SK-N-SH (cell line): ENCODE measurements at regions not wholly inside any gene's neighbourhood (a gene's known extent, or its start where the extent isn't known, plus 50 kb on each side); places are given as distances from the start of the nearest gene placed in this dataset.

Experiments used
- CTCF ChIA-PET: fragments of 300-600, 350-600 bp; formaldehyde crosslinking; extraction: SDS; loops from one replicate; lab custom pipeline; 2021; lab: Yijun Ruan, JAX
- POLR2A ChIA-PET: fragments of 350-600 bp; sonication (Branson Sonifier 250); formaldehyde crosslinking; extraction: SDS; loops from one replicate; lab custom pipeline; 2020; ENCODE audit warnings: antibody characterized with exemption, inconsistent platforms; lab: Yijun Ruan, JAX
- DNase-seq: peaks from one replicate; pipeline ENCODE4 v3.0.0; 2012
- H2AFZ ChIP-seq: fragments of 200-600 bp; sonication (generic); 2 replicates; pipeline ENCODE4 v1.8.1; 2016; ENCODE audit warnings: antibody characterized with exemption, mild to moderate bottlenecking, low read depth
- H3F3A ChIP-seq: fragments of 200-600 bp; sonication (generic); replicated peaks from 2 replicates; pipeline ENCODE3; 2016; ENCODE audit warnings: antibody characterized with exemption, mild to moderate bottlenecking; ENCODE audit not compliant: insufficient read depth
- H3K27ac ChIP-seq, 2 experiments: fragments of 200-500 bp in 1 of 2; fragments of 200-600 bp in 1 of 2; sonication (Bioruptor generic) in 1 of 2; sonication (generic), shearing (Covaris generic) in 1 of 2; 2 replicates each; pipeline versions ENCODE4 v1.5.1 to v1.6.1; 2014 to 2016; ENCODE audit warnings: low read depth in 2 of 2, inconsistent platforms in 1 of 2, low read length in 1 of 2, mild to moderate bottlenecking in 1 of 2, mixed read lengths in 1 of 2
- H3K27me3 ChIP-seq: fragments of 200-600 bp; sonication (generic), shearing (Covaris generic); 2 replicates; pipeline ENCODE4 v1.6.1; 2016; ENCODE audit warnings: mixed run types; ENCODE audit not compliant: insufficient read depth
- H3K36me3 ChIP-seq, 2 experiments: fragments of 200-500 bp in 1 of 2; fragments of 200-600 bp in 1 of 2; sonication (Bioruptor generic) in 1 of 2; sonication (generic) in 1 of 2; replicated peaks in 1 of 2; 2 replicates each; pipeline versions ENCODE3 to v1.5.1; 2014 to 2016; ENCODE audit warnings: low read length in 1 of 2, mild to moderate bottlenecking in 1 of 2; ENCODE audit not compliant: insufficient read depth in 2 of 2, control insufficient read depth in 1 of 2
- H3K4me1 ChIP-seq, 2 experiments: fragments of 200-500 bp in 1 of 2; fragments of 200-600 bp in 1 of 2; sonication (Bioruptor generic) in 1 of 2; sonication (generic), shearing (Covaris generic) in 1 of 2; 2 replicates each; pipeline versions ENCODE4 v1.5.1 to v1.6.1; 2014 to 2016; ENCODE audit warnings: low read depth in 1 of 2, low read length in 1 of 2, mixed run types in 1 of 2; ENCODE audit not compliant: insufficient read depth in 2 of 2, control insufficient read depth in 1 of 2
- H3K4me2 ChIP-seq: fragments of 200-600 bp; sonication (generic), shearing (Covaris generic); 2 replicates; pipeline ENCODE4 v1.6.1; 2017; ENCODE audit warnings: mixed run types
- H3K4me3 ChIP-seq, 2 experiments: fragments of 200-500 bp in 1 of 2; fragments of 200-600 bp in 1 of 2; sonication (Bioruptor generic) in 1 of 2; sonication (generic), shearing (Covaris generic) in 1 of 2; 2 replicates each; pipeline versions ENCODE4 v1.5.1 to v1.8.1; 2014 to 2016; ENCODE audit warnings: low read depth in 2 of 2, inconsistent platforms in 1 of 2, low read length in 1 of 2, mild to moderate bottlenecking in 1 of 2, mixed read lengths in 1 of 2, moderate library complexity in 1 of 2
- H3K79me2 ChIP-seq: fragments of 200-600 bp; sonication (generic); 2 replicates; pipeline ENCODE4 v1.8.1; 2017; ENCODE audit warnings: mild to moderate bottlenecking; ENCODE audit not compliant: insufficient read depth
- H3K9ac ChIP-seq: fragments of 200-600 bp; sonication (generic); 2 replicates; pipeline ENCODE4 v1.6.1; 2017; ENCODE audit warnings: mixed run types
- H3K9me2 ChIP-seq: fragments of 200-600 bp; sonication (generic); 2 replicates; pipeline ENCODE4 v1.6.1; 2017; ENCODE audit warnings: mixed run types
- H3K9me3 ChIP-seq: fragments of 200-600 bp; sonication (generic); 2 replicates; pipeline ENCODE4 v1.6.1; 2017; ENCODE audit warnings: mixed run types, mild to moderate bottlenecking, moderate library complexity
- H4K20me1 ChIP-seq: fragments of 200-600 bp; sonication (generic); 2 replicates; pipeline ENCODE4 v1.6.1; 2017; ENCODE audit warnings: mild to moderate bottlenecking, mixed run types; ENCODE audit not compliant: insufficient read depth
- CHD2 ChIP-seq: fragments of 150-350 bp; IDR thresholded peaks from 2 replicates; pipeline ENCODE4 v1.6.1; 2018; ENCODE audit warnings: low read length; ENCODE audit not compliant: partially characterized antibody
- ELF1 ChIP-seq: IDR thresholded peaks from 2 replicates; pipeline ENCODE4 v1.4.0; 2012
- EP300 ChIP-seq, 2 experiments: IDR thresholded peaks; 2 replicates each; pipeline versions ENCODE4 v1.4.0 to v1.6.1; 2012; ENCODE audit warnings: borderline replicate concordance in 1 of 2, low read depth in 1 of 2, low read length in 1 of 2
- EZH2phosphoT487 ChIP-seq: fragments of 200-600 bp; sonication (generic); IDR thresholded peaks from 2 replicates; pipeline ENCODE4 v1.6.1; 2017; ENCODE audit warnings: low read depth, mixed run types, mild to moderate bottlenecking, antibody characterized with exemption, moderate library complexity, borderline replicate concordance
- FOSL2 ChIP-seq: IDR thresholded peaks from 2 replicates; pipeline ENCODE4 v1.4.0; 2012; ENCODE audit warnings: low read depth, mild to moderate bottlenecking, moderate library complexity, borderline replicate concordance
- FOXJ3 ChIP-seq: sonication (generic); formaldehyde crosslinking; IDR thresholded peaks from 2 replicates; pipeline ENCODE4 v1.5.1; 2020; ENCODE audit warnings: mild to moderate bottlenecking, missing genetic modification reagents
- FOXM1 ChIP-seq: IDR thresholded peaks from 2 replicates; pipeline ENCODE4 v1.4.0; 2012; ENCODE audit warnings: low read depth, mild to moderate bottlenecking
- GABPA ChIP-seq: IDR thresholded peaks from 2 replicates; pipeline ENCODE4 v1.4.0; 2012; ENCODE audit warnings: low read depth, mild to moderate bottlenecking
- GATA2 ChIP-seq: sonication (generic); formaldehyde crosslinking; IDR thresholded peaks from 2 replicates; pipeline ENCODE4 v1.5.0; 2020; ENCODE audit warnings: mild to moderate bottlenecking, missing genetic modification reagents
- JUND ChIP-seq: IDR thresholded peaks from 2 replicates; pipeline ENCODE4 v1.4.0; 2012
- MEF2A ChIP-seq: IDR thresholded peaks from 2 replicates; pipeline ENCODE4 v1.4.0; 2012; ENCODE audit warnings: low read depth, borderline replicate concordance
- MXI1 ChIP-seq: IDR thresholded peaks from 2 replicates; pipeline ENCODE4 v1.6.1; 2012; ENCODE audit warnings: mild to moderate bottlenecking, low read depth, low read length, improper control_type of control experiment
- NFIC ChIP-seq: IDR thresholded peaks from 2 replicates; pipeline ENCODE4 v1.4.0; 2012; ENCODE audit warnings: borderline replicate concordance
- NRF1 ChIP-seq: IDR thresholded peaks from 2 replicates; pipeline ENCODE4 v1.6.1; 2012; ENCODE audit warnings: low read depth, mild to moderate bottlenecking, low read length
- POLR2AphosphoS5 ChIP-seq: IDR thresholded peaks from 2 replicates; pipeline ENCODE4 v1.6.1; 2012; ENCODE audit warnings: low read depth, low read length
- RAD21 ChIP-seq: IDR thresholded peaks from 2 replicates; pipeline ENCODE4 v1.6.1; 2012; ENCODE audit warnings: mild to moderate bottlenecking, low read length
- RCOR1 ChIP-seq: fragments of 150-350 bp; IDR thresholded peaks from 2 replicates; pipeline ENCODE4 v1.6.1; 2017; ENCODE audit warnings: antibody characterized with exemption, low read length
- REST ChIP-seq: IDR thresholded peaks from 2 replicates; pipeline ENCODE4 v1.6.1; 2012; ENCODE audit warnings: mild to moderate bottlenecking, low read depth, low read length, moderate library complexity
- SIN3A ChIP-seq: IDR thresholded peaks from 2 replicates; pipeline ENCODE4 v1.6.1; 2012; ENCODE audit warnings: low read depth, mild to moderate bottlenecking, low read length, moderate library complexity, borderline replicate concordance
- SMC3 ChIP-seq: IDR thresholded peaks from 2 replicates; pipeline ENCODE4 v1.6.1; 2012; ENCODE audit warnings: low read depth, low read length, improper control_type of control experiment
- TCF12 ChIP-seq: IDR thresholded peaks from 2 replicates; pipeline ENCODE4 v1.4.0; 2012
- TEAD4 ChIP-seq: IDR thresholded peaks from 2 replicates; pipeline ENCODE4 v1.4.0; 2012; ENCODE audit warnings: mild to moderate bottlenecking, borderline replicate concordance; ENCODE audit not compliant: insufficient read depth
- YY1 ChIP-seq: IDR thresholded peaks from 2 replicates; pipeline ENCODE4 v1.4.0; 2012; ENCODE audit warnings: low read depth, mild to moderate bottlenecking
- WGBS: methylation state at CpG from one replicate; pipeline ENCODE4 v1.1.6; 2017; ENCODE audit warnings: low lambda C conversion rate; 5-methylcytosine and 5-hydroxymethylcytosine counted together
- TF ChIP-seq, protein P1 (sequence below): IDR thresholded peaks from 2 replicates; pipeline ENCODE4; 2012
- TF ChIP-seq, protein P2 (sequence below): fragments of 200-600 bp; sonication (generic); IDR thresholded peaks from 2 replicates; pipeline ENCODE4 v1.6.1; 2017; ENCODE audit warnings: antibody characterized with exemption, mild to moderate bottlenecking, moderate library complexity

GRCh38 chr21:23543333-23543732, 2063.9 kb downstream of the MRPL39 start:
- CTCF ChIA-PET = no interaction called here
- POLR2A ChIA-PET = no interaction called here
- Histone ChIP-seq H3K36me3 (no peaks in the 10 kb centered on the region), H3K9ac (no peak overlapping the region), H3K4me3 (no peak overlapping the region), H3K27ac (no peak overlapping the region), H3K9me3 (no peaks in the 10 kb centered on the region), H4K20me1 (no peaks in the 10 kb centered on the region), H3F3A (no peaks in the 10 kb centered on the region), H3K9me2 (no peaks in the 10 kb centered on the region), H3K4me1 (no peaks in the 10 kb centered on the region), H2AFZ (no peak overlapping the region), H3K79me2 (no peaks in the 10 kb centered on the region), H3K4me2 (no peak overlapping the region), H3K27me3 (no peaks in the 10 kb centered on the region)
- WGBS = 23% methylated on average over 2 of the region's 2 CpGs
- TF ChIP-seq MEF2A (no peak), FOXJ3 (CRISPR knock-in tag) (no peak), RAD21 (no peak), EP300 (IDR thresholded peaks at IDR 0.05; ENCODE audit: borderline replicate concordance in 1 of 2, low read depth in 1 of 2, low read length in 1 of 2) (no peak), EZH2phosphoT487 (no peak), POLR2AphosphoS5 (no peak), GATA2 (CRISPR knock-in tag) (no peak), TCF12 (no peak), GABPA (no peak), CHD2 (no peak)
- TF ChIP-seq, protein P1, sequence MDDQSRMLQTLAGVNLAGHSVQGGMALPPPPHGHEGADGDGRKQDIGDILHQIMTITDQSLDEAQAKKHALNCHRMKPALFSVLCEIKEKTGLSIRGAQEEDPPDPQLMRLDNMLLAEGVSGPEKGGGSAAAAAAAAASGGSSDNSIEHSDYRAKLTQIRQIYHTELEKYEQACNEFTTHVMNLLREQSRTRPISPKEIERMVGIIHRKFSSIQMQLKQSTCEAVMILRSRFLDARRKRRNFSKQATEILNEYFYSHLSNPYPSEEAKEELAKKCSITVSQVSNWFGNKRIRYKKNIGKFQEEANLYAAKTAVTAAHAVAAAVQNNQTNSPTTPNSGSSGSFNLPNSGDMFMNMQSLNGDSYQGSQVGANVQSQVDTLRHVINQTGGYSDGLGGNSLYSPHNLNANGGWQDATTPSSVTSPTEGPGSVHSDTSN = no peak
- no peak for DNase-seq

DNA sequence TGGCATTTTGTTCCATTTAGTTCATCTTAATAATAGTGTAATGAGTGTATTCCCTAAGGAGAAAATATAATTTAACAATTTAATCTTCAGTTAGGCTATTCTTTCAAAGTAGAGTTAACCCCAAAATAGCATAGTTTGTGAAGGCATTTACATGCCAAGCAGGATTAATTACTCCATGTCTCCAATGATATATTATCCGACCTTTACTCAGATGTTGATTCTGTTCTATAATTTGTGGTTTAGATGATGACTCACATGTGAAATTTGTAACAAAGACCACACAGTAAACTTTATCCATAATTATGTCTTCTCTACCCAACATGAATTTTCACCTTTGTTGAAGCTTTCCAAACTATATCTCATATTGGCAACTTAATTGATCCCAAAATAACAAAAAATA, 2065.2 kb downstream of the MRPL39 start:
- no peaks in the 10 kb centered on the region for H3K9me3 ChIP-seq
- no peak for DNase-seq
- H3K4me2 ChIP-seq = no peak overlapping the region
- ChIA-PET CTCF (no interaction called here), POLR2A (no interaction called here)
- H3K4me1 ChIP-seq = no peaks in the 10 kb centered on the region
- no peaks in the 10 kb centered on the region for H3K79me2 ChIP-seq
- H3K9ac ChIP-seq = no peak overlapping the region
- no peaks in the 10 kb centered on the region for H4K20me1 ChIP-seq
- no peak overlapping the region for H3K4me3 ChIP-seq
- no peaks in the 10 kb centered on the region for H3F3A ChIP-seq
- H3K36me3 ChIP-seq = no peaks in the 10 kb centered on the region
- H2AFZ ChIP-seq = no peak overlapping the region
- 50% methylated on average over 1 of the region's 1 CpG for WGBS
- H3K9me2 ChIP-seq = no peaks in the 10 kb centered on the region
- no peak overlapping the region for H3K27ac ChIP-seq
- no peaks in the 10 kb centered on the region for H3K27me3 ChIP-seq
- TF ChIP-seq NRF1 (no peak), TCF12 (no peak), FOXM1 (no peak), CHD2 (no peak), SIN3A (no peak), TEAD4 (no peak), YY1 (no peak), RCOR1 (no peak), MXI1 (no peak), NFIC (no peak), REST (no peak), JUND (no peak), FOSL2 (no peak), ELF1 (no peak), SMC3 (no peak)
- TF ChIP-seq, protein P2, sequence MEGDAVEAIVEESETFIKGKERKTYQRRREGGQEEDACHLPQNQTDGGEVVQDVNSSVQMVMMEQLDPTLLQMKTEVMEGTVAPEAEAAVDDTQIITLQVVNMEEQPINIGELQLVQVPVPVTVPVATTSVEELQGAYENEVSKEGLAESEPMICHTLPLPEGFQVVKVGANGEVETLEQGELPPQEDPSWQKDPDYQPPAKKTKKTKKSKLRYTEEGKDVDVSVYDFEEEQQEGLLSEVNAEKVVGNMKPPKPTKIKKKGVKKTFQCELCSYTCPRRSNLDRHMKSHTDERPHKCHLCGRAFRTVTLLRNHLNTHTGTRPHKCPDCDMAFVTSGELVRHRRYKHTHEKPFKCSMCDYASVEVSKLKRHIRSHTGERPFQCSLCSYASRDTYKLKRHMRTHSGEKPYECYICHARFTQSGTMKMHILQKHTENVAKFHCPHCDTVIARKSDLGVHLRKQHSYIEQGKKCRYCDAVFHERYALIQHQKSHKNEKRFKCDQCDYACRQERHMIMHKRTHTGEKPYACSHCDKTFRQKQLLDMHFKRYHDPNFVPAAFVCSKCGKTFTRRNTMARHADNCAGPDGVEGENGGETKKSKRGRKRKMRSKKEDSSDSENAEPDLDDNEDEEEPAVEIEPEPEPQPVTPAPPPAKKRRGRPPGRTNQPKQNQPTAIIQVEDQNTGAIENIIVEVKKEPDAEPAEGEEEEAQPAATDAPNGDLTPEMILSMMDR = no peak
- TF ChIP-seq, protein P1 = no peak
